ENCODE measurements at regions not wholly inside any gene's neighbourhood (a gene's known extent, or its start where the extent isn't known, plus 50 kb on each side); places are given as distances from the start of the nearest gene placed in this dataset.
"Not testable (repeated sequence)": the region's sequence is repeated elsewhere in the genome, so short reads cannot be mapped to it uniquely, and the experiment has no call there.

- DNase-seq (ENCODE audit: low read depth in 2 of 2) = no peak
Measured at GRCh38 chr5:92992073-92992472, 588.9 kb downstream of the NR2F1-AS1 start.

DNA sequence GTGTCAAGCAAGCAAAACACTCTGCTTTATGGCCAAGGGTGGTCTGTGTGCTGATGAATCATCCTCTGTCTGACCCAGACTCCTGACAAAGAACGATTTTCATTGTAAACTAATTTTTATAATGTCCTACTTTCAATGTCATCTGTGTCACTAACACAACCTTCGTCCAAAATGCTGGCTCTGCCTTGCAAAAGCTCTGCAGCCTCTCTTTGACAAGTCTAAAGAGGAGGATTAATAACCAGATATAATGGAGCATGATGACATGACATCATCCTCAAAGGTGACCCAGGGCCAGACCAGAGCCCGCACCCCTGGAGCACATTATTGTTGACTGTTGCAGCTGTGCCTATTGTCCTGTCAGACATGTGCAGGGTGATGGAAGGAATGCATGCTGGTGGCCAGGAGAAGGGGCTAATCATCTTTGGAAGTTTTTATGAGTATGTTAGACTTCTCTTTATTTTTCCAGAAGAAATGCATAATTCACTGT is 589.4 kb downstream of the NR2F1-AS1 start:
- no peak for DNase-seq (ENCODE audit: low read depth in 2 of 2)

DNA sequence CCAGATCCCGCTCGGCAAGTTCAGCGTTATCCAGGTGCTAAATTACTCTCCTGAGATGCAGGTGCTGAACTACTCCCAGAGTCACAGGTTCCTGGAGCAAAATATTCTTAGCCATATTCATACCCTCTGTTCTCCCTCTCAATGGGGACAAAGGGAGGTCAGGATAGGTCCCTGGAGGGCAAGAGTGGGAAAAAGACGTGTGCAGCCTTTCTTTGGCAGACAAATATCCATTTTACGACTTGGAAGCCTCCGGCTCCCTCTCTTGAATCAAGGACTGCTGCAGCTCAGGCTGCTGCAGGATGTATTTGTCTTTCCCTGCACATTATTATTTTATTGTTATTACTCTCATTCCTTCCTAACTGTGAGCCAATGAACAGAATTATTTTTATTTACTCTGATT is 590.2 kb downstream of the NR2F1-AS1 start:
- DNase-seq (ENCODE audit: low read depth in 2 of 2) = no peak

GRCh38 chr5:92981001-92981400 is 600.0 kb downstream of the NR2F1-AS1 start:
- DNase-seq (ENCODE audit: low read depth in 2 of 2) = no peak

DNA sequence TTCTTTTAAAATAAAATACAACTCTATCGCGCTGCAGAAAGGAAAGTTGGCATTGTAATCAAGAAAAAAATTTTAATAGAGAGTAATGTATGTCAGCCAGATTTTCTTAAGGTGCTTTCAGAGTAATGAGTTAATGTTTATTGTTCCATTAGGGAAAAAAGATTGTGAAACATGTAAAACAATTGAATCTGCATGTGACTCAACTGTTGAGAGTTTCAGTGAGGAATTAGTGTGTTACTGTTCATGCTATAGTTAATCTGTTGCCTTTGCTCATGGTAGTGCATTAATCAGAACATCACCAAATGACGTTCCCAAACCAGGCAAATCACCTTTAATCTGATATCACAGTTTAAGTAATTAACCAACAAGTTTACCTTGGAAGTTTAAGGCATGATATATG is 600.5 kb downstream of the NR2F1-AS1 start:
- no peak for DNase-seq (ENCODE audit: low read depth in 2 of 2)

GRCh38 chr5:92979716-92980115 is 601.3 kb downstream of the NR2F1-AS1 start:
- DNase-seq (ENCODE audit: low read depth in 2 of 2) = no peak

DNA sequence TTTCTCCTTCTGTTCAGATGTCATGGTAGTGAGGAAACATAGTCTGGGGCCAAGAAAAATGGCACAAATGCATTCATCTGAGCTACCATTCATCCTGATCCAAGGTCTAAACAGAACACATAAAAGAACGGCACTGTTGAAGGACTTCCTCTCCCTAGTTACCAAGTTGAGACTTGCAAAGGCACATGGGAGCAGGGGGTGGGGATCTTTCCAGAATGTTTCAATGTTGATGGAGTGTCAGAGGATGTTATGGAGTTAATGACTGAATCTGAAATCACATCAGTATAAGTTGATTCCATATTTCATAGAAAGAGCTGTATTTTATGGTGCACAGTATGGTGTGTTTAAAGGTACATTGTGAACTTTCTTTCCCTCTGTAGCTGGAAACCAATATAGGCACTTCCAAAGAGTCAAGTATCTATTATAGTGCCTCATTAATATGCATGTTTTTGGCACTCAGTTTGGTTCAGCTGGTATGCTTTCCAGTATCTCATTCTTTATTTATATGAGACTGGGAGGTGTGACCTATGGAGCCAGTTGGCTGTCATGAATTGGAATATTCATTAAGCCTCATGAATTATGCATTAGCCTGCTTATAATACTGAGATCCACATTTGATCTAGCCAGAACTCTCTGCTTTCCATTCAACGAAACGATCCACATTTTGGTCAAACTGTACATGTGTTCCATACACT is 603.0 kb downstream of the NR2F1-AS1 start:
- no peak for DNase-seq (ENCODE audit: low read depth in 2 of 2)

DNA sequence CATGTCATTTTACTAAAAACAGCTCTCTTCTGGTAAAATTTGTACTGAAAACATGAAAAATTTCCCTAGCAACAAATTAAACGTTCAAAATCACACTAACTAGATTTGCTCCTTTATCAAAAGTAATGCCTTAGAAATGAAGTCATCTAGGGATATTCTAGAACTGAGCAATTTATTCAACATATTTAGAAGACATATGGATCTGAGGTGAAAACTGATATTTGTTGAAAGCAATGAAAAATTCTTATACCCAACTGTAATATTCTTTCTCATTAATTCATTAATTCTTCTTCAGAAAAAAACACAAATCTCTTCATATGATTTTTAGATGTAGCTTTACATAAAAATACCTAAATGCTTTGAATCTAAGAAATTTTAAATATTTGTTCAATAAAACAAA is 604.9 kb downstream of the NR2F1-AS1 start:
- no peak for DNase-seq (ENCODE audit: low read depth in 2 of 2)

GRCh38 chr5:92969781-92970237 is 611.2 kb downstream of the NR2F1-AS1 start:
- DNase-seq (ENCODE audit: low read depth in 2 of 2) = no peak

DNA sequence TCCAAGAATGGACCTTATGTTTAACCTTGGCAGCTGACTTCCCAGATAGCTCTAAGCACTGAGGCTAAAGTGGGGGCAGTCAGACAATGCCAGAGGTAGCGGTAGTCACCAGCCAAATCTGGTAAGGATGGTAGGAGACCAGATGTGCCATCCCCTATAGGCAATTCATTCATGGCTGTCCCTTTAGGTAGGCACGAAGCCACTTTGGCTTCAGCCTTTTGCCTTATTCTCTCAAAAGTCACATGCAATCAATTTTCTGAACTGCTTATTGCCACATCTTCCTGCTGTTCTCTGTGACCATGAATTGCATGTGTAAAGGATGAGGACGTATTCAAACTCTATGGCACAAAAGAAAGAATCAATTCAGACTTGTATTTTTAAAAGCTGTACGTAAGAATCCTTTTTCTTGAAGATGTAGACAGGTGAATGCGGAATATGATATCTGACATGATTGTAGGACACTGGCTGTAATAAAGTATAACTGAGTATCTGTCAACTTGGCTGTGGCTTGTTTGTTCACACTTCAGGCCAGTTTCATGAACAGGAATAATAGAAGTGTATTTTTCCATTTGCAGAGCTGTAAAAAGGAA is 611.7 kb downstream of the NR2F1-AS1 start:
- no peak for DNase-seq (ENCODE audit: low read depth in 2 of 2)

GRCh38 chr5:92963800-92964199 is 617.2 kb downstream of the NR2F1-AS1 start:
- no peak for DNase-seq (ENCODE audit: low read depth in 2 of 2)

GRCh38 chr5:92962752-92963151 is 618.3 kb downstream of the NR2F1-AS1 start:
- no peak for DNase-seq (ENCODE audit: low read depth in 2 of 2)

DNA sequence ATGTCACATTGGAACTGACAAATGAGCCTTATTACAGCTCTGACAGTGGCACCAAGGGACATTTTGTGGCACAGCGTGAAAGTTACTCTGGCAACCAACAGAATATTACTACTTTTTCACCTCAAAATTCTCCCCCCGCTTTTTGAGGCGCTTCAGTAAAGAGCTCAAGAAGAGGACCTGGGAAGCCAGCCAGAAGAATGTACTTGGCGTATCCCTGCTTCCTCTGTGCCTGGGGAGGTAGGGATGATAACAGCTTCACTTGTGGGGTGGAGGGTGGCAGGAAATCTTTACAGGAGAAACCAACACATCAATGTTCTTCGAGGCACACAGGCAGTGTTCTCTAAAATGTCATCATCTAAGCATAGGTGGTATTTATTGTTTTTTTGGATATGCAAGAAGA is 624.1 kb downstream of the NR2F1-AS1 start:
- no peak for DNase-seq (ENCODE audit: low read depth in 2 of 2)

DNA sequence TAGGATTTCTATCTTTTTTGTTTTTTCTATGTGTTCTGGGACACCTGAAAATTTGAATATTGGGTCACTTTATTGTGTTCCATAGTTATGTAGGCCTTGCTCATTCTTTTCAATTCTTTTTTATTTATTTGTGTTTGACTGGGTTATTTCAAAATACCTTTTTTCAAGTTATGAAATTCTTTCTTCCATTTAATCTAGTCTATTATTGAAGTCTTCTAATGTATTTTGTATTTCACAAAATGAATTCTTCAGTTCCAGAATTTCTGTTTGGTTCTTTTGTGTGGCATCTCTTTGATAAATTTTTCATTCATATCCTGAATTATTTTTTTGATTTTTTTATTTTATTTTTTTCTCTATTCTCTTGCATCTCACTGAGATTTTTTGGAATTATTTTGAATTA is 628.8 kb downstream of the NR2F1-AS1 start:
- DNase-seq (ENCODE audit: low read depth in 2 of 2) = no peak

DNA sequence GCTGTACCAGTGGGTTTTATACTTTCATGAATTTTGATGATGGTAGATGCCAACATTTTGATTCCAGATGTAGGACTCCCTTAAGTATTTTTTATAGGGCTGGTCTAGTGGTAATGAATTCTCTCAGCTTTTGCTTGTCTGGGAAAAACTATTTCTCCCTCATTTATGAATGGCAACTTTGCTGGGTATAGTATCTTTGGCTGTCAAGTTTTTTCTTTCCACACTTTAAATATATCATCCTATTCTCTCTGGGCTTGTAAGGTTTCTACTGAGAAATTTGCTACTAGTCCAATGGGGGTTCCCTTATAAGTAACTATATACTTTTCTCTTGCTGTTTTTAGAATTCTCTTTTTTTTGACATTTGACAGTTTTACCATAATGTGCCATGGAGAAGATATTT is 629.3 kb downstream of the NR2F1-AS1 start:
- DNase-seq (ENCODE audit: low read depth in 2 of 2) = no peak

GRCh38 chr5:92946546-92946945 is 634.5 kb downstream of the NR2F1-AS1 start:
- no peak for DNase-seq (ENCODE audit: low read depth in 2 of 2)

- no peak for DNase-seq (ENCODE audit: low read depth in 2 of 2)
Measured at GRCh38 chr5:92945605-92946097, 635.4 kb downstream of the NR2F1-AS1 start.

- DNase-seq (ENCODE audit: low read depth in 2 of 2) = peak; percentile 11
Measured at GRCh38 chr5:92944903-92945604, 636.0 kb downstream of the NR2F1-AS1 start.

DNA sequence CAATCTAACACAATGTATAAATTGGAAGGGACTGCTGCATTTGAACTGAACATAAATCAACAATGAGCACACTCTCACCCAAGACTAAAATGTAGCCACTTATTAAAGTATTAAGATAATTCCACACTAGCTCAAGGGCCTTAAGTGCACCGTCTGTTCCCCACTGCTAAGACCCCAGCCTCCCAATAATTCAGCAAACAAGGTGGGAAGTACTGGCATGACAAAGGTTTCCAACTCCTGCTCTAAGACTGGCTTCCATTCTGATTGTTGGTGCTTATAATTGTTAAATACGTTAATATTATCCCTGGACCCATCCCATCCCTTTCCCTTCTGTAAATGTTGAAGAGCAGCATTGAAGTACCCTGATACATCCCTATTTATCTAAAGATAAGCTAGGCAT is 636.7 kb downstream of the NR2F1-AS1 start:
- no peak for DNase-seq (ENCODE audit: low read depth in 2 of 2)

GRCh38 chr5:92942762-92943161 is 638.3 kb downstream of the NR2F1-AS1 start:
- no peak for DNase-seq (ENCODE audit: low read depth in 2 of 2)

GRCh38 chr5:92941806-92942205 is 639.2 kb downstream of the NR2F1-AS1 start:
- DNase-seq (ENCODE audit: low read depth in 2 of 2) = no peak

GRCh38 chr5:92939428-92939827 is 641.6 kb downstream of the NR2F1-AS1 start:
- DNase-seq (ENCODE audit: low read depth in 2 of 2) = no peak

DNA sequence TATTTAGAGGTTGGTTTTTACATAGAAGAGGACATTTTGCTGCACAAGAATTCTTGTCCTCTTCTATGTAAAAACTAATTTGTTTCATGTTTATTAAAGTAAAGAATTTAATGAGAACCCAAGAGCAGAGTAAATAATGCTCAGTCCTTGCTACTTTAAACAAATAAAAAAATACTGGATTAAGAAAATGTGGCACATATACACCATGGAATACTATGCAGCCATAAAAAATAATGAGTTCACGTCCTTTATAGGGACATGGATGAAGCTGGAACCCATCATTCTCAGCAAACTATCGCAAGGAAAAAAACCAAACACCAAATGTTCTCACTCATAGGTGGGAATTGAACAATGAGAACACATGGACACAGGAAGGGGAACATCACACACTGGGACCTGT is 643.6 kb downstream of the NR2F1-AS1 start:
- DNase-seq (ENCODE audit: low read depth in 2 of 2) = not testable (repeated sequence)
